ENCODE measurements at regions not wholly inside any gene's neighbourhood (a gene's known extent, or its start where the extent isn't known, plus 50 kb on each side); places are given as distances from the start of the nearest gene placed in this dataset.
A peak's percentile ranks its signal among the peaks of the same experiment; 100 is the strongest.

DNA sequence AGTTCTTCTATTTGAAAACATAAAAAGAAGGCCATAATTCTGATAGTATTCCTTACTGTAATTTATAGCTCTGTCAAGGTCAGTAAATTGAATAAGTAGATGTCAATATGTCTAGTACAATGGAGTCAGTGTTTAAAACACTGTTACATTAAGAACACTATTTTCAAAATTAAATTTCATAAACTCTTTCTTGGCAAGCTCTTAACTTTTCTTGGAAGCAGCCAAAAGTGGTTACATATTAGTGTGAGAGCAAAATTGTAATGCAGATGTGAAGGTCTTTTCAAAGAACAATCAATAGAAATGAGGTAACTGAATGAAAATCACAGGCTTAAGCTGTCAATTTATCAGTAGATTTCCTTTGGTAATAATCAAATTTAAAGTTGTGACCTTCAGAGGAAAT lies 722.4 kb upstream of the NOVA1 start:
- H3K9me3 ChIP-seq (ENCODE audit: low read length), result no peaks in the 10 kb centered on the region
- H3K9me2 ChIP-seq (ENCODE audit: insufficient read depth, low read length), result no peaks in the 10 kb centered on the region
- no peaks in the 10 kb centered on the region for H3F3A ChIP-seq (ENCODE audit: insufficient read depth, low read length, poor library complexity, severe bottlenecking)
- H3K79me2 ChIP-seq (replicated peaks; ENCODE audit: insufficient read depth, low read length), result no peaks in the 10 kb centered on the region
- no peak overlapping the region for H2AFZ ChIP-seq (ENCODE audit: low read depth, low read length)
- no peak overlapping the region for H3K4me2 ChIP-seq (ENCODE audit: low read length)
- H3K27me3 ChIP-seq (ENCODE audit: insufficient read depth, low read depth, low read length), result no peaks in the 10 kb centered on the region
- H4K20me1 ChIP-seq (ENCODE audit: insufficient read depth), result no peaks in the 10 kb centered on the region
- H3K36me3 ChIP-seq (ENCODE audit: insufficient read depth, low read length), result no peaks in the 10 kb centered on the region
- no peak overlapping the region for H3K4me3 ChIP-seq (ENCODE audit: low read length)
- H3K27ac ChIP-seq (ENCODE audit: low read length), result no peak overlapping the region
- H3K9ac ChIP-seq (ENCODE audit: low read length), result no peak overlapping the region
- TF ChIP-seq TAF1 (IDR thresholded peaks at IDR 0.05; ENCODE audit: low read depth) (no peak), REST (IDR thresholded peaks at IDR 0.05; ENCODE audit: borderline replicate concordance) (no peak), RAD21 (conservative IDR thresholded peaks at IDR 0.05) (no peak), EZH2 (IDR thresholded peaks at IDR 0.05; ENCODE audit: borderline replicate concordance, insufficient read depth, low read length, poor library complexity, severe bottlenecking) (no peak), SMC3 (conservative IDR thresholded peaks at IDR 0.05; ENCODE audit: poor library complexity) (no peak), POLR2AphosphoS5 (IDR thresholded peaks at IDR 0.05) (no peak), EP300 (conservative IDR thresholded peaks at IDR 0.05; ENCODE audit: poor library complexity, severe bottlenecking) (no peak), MXI1 (conservative IDR thresholded peaks at IDR 0.05; ENCODE audit: poor library complexity, severe bottlenecking) (no peak)
- TF ChIP-seq, protein P1, sequence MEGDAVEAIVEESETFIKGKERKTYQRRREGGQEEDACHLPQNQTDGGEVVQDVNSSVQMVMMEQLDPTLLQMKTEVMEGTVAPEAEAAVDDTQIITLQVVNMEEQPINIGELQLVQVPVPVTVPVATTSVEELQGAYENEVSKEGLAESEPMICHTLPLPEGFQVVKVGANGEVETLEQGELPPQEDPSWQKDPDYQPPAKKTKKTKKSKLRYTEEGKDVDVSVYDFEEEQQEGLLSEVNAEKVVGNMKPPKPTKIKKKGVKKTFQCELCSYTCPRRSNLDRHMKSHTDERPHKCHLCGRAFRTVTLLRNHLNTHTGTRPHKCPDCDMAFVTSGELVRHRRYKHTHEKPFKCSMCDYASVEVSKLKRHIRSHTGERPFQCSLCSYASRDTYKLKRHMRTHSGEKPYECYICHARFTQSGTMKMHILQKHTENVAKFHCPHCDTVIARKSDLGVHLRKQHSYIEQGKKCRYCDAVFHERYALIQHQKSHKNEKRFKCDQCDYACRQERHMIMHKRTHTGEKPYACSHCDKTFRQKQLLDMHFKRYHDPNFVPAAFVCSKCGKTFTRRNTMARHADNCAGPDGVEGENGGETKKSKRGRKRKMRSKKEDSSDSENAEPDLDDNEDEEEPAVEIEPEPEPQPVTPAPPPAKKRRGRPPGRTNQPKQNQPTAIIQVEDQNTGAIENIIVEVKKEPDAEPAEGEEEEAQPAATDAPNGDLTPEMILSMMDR (IDR thresholded peaks at IDR 0.05; ENCODE audit: poor library complexity, severe bottlenecking), result no peak

- H3F3A ChIP-seq (ENCODE audit: insufficient read depth, low read length, poor library complexity, severe bottlenecking), result no peaks in the 10 kb centered on the region
- H2AFZ ChIP-seq (ENCODE audit: low read depth, low read length), result no peak overlapping the region
- H3K9ac ChIP-seq (ENCODE audit: low read length), result no peak overlapping the region
- no peaks in the 10 kb centered on the region for H3K9me3 ChIP-seq (ENCODE audit: low read length)
- H3K79me2 ChIP-seq (replicated peaks; ENCODE audit: insufficient read depth, low read length), result no peaks in the 10 kb centered on the region
- H3K27me3 ChIP-seq (ENCODE audit: insufficient read depth, low read depth, low read length), result no peaks in the 10 kb centered on the region
- H3K4me2 ChIP-seq (ENCODE audit: low read length), result no peak overlapping the region
- H3K9me2 ChIP-seq (ENCODE audit: insufficient read depth, low read length), result no peaks in the 10 kb centered on the region
- TF ChIP-seq EP300 (conservative IDR thresholded peaks at IDR 0.05; ENCODE audit: poor library complexity, severe bottlenecking), result peak; percentile 72
- TF ChIP-seq POLR2AphosphoS5 (IDR thresholded peaks at IDR 0.05), result peak; percentile 65
- no peak for TF ChIP-seq SMC3 (conservative IDR thresholded peaks at IDR 0.05; ENCODE audit: poor library complexity)
- no peak for TF ChIP-seq RAD21 (conservative IDR thresholded peaks at IDR 0.05)
- no peak overlapping the region for H3K27ac ChIP-seq (ENCODE audit: low read length)
- no peak overlapping the region for H3K4me3 ChIP-seq (ENCODE audit: low read length)
- H4K20me1 ChIP-seq (ENCODE audit: insufficient read depth), result no peaks in the 10 kb centered on the region
- no peaks in the 10 kb centered on the region for H3K36me3 ChIP-seq (ENCODE audit: insufficient read depth, low read length)
Observed at GRCh38 chr14:27327095-27327494, 729.3 kb upstream of the NOVA1 start.

DNA sequence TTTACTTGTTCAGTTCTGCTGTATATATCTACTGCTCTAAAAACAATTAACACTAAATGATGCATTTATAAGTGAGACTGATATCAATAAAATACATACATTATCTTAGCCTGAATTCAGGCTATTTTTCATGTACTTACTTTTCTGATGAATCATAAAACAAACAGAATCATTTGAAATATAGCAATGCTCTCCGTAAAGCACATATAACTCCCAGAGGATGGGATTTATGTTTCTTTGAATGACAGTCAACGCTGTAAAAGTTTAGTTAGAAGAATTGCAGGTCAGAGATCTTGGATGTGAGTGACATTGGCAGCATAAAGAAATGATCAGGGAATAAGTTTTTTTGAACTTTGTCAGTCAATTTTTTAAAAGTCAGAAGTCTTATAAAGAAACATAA lies 740.2 kb upstream of the NOVA1 start:
- Histone ChIP-seq H3K4me2 (ENCODE audit: low read length) (no peak overlapping the region), H4K20me1 (ENCODE audit: insufficient read depth) (no peaks in the 10 kb centered on the region), H2AFZ (ENCODE audit: low read depth, low read length) (no peak overlapping the region), H3F3A (ENCODE audit: insufficient read depth, low read length, poor library complexity, severe bottlenecking) (no peaks in the 10 kb centered on the region), H3K79me2 (replicated peaks; ENCODE audit: insufficient read depth, low read length) (no peaks in the 10 kb centered on the region), H3K9ac (ENCODE audit: low read length) (no peak overlapping the region), H3K9me2 (ENCODE audit: insufficient read depth, low read length) (no peaks in the 10 kb centered on the region), H3K27ac (ENCODE audit: low read length) (no peak overlapping the region), H3K27me3 (ENCODE audit: insufficient read depth, low read depth, low read length) (no peaks in the 10 kb centered on the region), H3K4me3 (ENCODE audit: low read length) (no peak overlapping the region), H3K9me3 (ENCODE audit: low read length) (no peaks in the 10 kb centered on the region), H3K36me3 (ENCODE audit: insufficient read depth, low read length) (no peaks in the 10 kb centered on the region)
- TF ChIP-seq MXI1 (conservative IDR thresholded peaks at IDR 0.05; ENCODE audit: poor library complexity, severe bottlenecking), result no peak
- TF ChIP-seq, protein P1 (IDR thresholded peaks at IDR 0.05; ENCODE audit: poor library complexity, severe bottlenecking), result no peak
- no peak for TF ChIP-seq REST (IDR thresholded peaks at IDR 0.05; ENCODE audit: borderline replicate concordance)
- peak; percentile 50 for TF ChIP-seq EP300 (conservative IDR thresholded peaks at IDR 0.05; ENCODE audit: poor library complexity, severe bottlenecking)
- no peak for TF ChIP-seq EZH2 (IDR thresholded peaks at IDR 0.05; ENCODE audit: borderline replicate concordance, insufficient read depth, low read length, poor library complexity, severe bottlenecking)
